SW480 (cell line): ENCODE measurements at regions not wholly inside any gene's neighbourhood (a gene's known extent, or its start where the extent isn't known, plus 50 kb on each side); places are given as distances from the start of the nearest gene placed in this dataset.
A peak's percentile ranks its signal among the peaks of the same experiment; 100 is the strongest.

Experiments
- DNase-seq: peaks from one replicate; pipeline ENCODE4 v3.0.0-alpha.2; 2016; ENCODE audit warnings: low spot score

GRCh38 chr4:163622379-163623035, 128.0 kb downstream of the TMA16 start:
- no peak for DNase-seq

GRCh38 chr4:163623787-163624186, 129.3 kb downstream of the TMA16 start:
- no peak for DNase-seq

GRCh38 chr4:163624727-163625126, 130.2 kb downstream of the TMA16 start:
- no peak for DNase-seq

GRCh38 chr4:163631288-163631687, 136.8 kb downstream of the TMA16 start:
- DNase-seq: no peak

GRCh38 chr4:163638909-163639308, 144.4 kb downstream of the TMA16 start:
- no peak for DNase-seq

- DNase-seq: no peak
Measured at GRCh38 chr4:163649557-163650091, 155.1 kb downstream of the TMA16 start.

GRCh38 chr4:163651761-163652160, 157.3 kb downstream of the TMA16 start:
- DNase-seq: no peak

GRCh38 chr4:163654621-163655020, 160.1 kb downstream of the TMA16 start:
- no peak for DNase-seq

- DNase-seq: no peak
Measured at GRCh38 chr4:163660636-163661035, 166.1 kb downstream of the TMA16 start.

- no peak for DNase-seq
Measured at GRCh38 chr4:163662768-163663167, 168.3 kb downstream of the TMA16 start.

GRCh38 chr4:163663454-163664225, 169.2 kb downstream of the TMA16 start:
- no peak for DNase-seq

- no peak for DNase-seq
Measured at GRCh38 chr4:163665101-163665500, 170.6 kb downstream of the TMA16 start.

GRCh38 chr4:163665521-163666331, 171.2 kb downstream of the TMA16 start:
- DNase-seq: no peak

- DNase-seq: no peak
Measured at GRCh38 chr4:163666332-163666873, 171.9 kb downstream of the TMA16 start.

- no peak for DNase-seq
Measured at GRCh38 chr4:163672751-163673150, 178.3 kb downstream of the TMA16 start.

GRCh38 chr4:163673848-163674697, 179.6 kb downstream of the TMA16 start:
- no peak for DNase-seq

- DNase-seq: peak; percentile 5
Measured at GRCh38 chr4:163679189-163679588, 184.7 kb downstream of the TMA16 start.

GRCh38 chr4:163680386-163681098, 186.1 kb downstream of the TMA16 start:
- no peak for DNase-seq

GRCh38 chr4:163681208-163681821, 186.8 kb downstream of the TMA16 start:
- peak; percentile 25 for DNase-seq

- DNase-seq: no peak
Measured at GRCh38 chr4:163688856-163689255, 194.4 kb downstream of the TMA16 start.
